ENCODE measurements at regions not wholly inside any gene's neighbourhood (a gene's known extent, or its start where the extent isn't known, plus 50 kb on each side); places are given as distances from the start of the nearest gene placed in this dataset.
"Not testable (repeated sequence)": the region's sequence is repeated elsewhere in the genome, so short reads cannot be mapped to it uniquely, and the experiment has no call there.

- no peak for TF ChIP-seq CTCF (IDR thresholded peaks at IDR 0.05; ENCODE audit: low read depth, low read length)
These were observed 794.4 kb upstream of the ACO1 start for GRCh38 chr9:31590091-31590490.

DNA sequence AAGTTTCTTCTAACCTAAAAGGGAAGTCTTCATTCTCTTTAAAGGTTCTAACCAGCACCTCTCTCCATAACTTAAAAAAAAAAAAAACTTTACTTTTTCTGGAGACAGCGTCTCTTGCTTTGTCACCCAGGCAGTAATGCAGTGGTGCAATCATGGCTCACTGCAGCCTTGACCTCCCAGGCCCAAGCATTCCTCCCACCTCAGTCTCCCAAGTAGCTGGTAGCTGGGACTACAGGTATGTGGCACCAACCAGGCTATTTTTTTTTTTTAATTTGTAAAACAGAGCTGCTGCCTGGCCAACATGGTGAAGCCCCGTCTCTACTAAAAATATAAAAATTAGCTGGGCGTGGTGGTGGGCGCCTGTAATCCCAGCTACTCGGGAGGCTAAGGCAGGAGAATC lies 787.4 kb upstream of the ACO1 start:
- H3K4me3 ChIP-seq (ENCODE audit: low read depth, low read length) = not testable (repeated sequence)

More at GRCh38 chr9:31590091-31590490, 794.4 kb upstream of the ACO1 start:
- H3K4me3 ChIP-seq (ENCODE audit: low read depth, low read length) = no peak overlapping the region

DNA sequence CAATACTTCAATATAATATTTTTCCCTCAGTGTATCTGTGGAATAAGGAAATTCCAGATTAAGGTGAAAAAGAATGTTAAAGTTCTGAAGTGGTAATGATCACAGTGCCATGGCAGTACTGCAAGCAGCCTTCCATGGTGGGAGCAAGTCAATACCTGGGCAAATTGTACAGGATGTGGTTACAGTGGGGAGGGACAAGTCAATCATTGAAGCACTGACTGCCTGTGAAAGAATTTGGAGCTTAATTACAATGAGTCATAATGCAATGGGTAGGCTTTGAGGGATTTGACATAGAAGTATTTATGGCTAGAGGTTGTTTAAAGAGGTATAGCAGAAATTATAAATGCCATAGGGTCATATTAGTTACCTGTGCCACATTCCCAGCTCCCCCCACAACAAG lies 786.5 kb upstream of the ACO1 start:
- no peak for TF ChIP-seq CTCF (IDR thresholded peaks at IDR 0.05; ENCODE audit: low read depth, low read length)
- H3K4me3 ChIP-seq (ENCODE audit: low read depth, low read length) = no peak overlapping the region

GRCh38 chr9:31601666-31602065 lies 782.8 kb upstream of the ACO1 start:
- TF ChIP-seq CTCF (IDR thresholded peaks at IDR 0.05; ENCODE audit: low read depth, low read length) = no peak
- no peak overlapping the region for H3K4me3 ChIP-seq (ENCODE audit: low read depth, low read length)

GRCh38 chr9:31604531-31604930 lies 779.9 kb upstream of the ACO1 start:
- H3K4me3 ChIP-seq (ENCODE audit: low read depth, low read length) = no peak overlapping the region
- no peak for TF ChIP-seq CTCF (IDR thresholded peaks at IDR 0.05; ENCODE audit: low read depth, low read length)

DNA sequence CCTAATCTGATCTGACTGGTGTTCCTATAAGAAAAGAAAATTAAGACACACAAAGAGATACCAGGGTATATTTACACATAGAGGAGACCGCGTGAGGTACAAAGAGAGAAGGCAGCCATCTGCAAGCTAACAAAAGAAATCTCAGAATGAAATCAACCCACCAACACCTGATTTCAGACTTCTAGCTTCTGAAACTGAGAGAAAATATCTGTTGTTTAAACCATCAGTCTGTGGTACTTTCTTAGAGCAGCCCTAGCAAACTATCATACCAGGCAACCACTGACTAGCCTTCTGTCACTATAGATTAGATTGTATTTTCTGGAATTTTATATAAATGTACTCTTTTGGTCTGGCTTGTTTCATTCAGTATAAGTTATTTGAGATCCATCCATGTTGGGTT lies 779.3 kb upstream of the ACO1 start:
- no peak overlapping the region for H3K4me3 ChIP-seq (ENCODE audit: low read depth, low read length)

GRCh38 chr9:31606678-31607077 lies 777.8 kb upstream of the ACO1 start:
- no peak overlapping the region for H3K4me3 ChIP-seq (ENCODE audit: low read depth, low read length)
- TF ChIP-seq CTCF (IDR thresholded peaks at IDR 0.05; ENCODE audit: low read depth, low read length) = no peak

More for the DNA sequence above, 779.3 kb upstream of the ACO1 start:
- TF ChIP-seq CTCF (IDR thresholded peaks at IDR 0.05; ENCODE audit: low read depth, low read length) = no peak

DNA sequence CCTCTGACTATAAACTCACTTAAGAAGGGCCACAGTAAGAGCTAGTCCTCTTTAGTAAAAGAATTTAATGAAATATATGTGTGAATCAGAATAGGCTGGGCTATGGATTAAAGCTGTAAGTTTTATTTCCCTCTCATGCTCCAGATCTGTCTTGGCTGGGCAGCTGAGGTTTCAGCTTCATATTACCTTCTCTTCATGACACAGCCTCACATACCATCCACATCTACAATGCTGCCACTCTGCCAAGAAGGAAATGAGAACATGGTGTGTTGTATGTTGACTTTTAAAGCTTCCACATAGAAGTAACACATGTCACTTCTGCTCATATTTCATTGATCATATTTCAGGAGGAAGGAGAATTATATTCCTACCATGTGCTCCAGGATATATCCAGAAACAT lies 776.0 kb upstream of the ACO1 start:
- no peak for TF ChIP-seq CTCF (IDR thresholded peaks at IDR 0.05; ENCODE audit: low read depth, low read length)
- H3K4me3 ChIP-seq (ENCODE audit: low read depth, low read length) = no peak overlapping the region

Measured in WI38 (cell line).